ENCODE measurements at regions not wholly inside any gene's neighbourhood (a gene's known extent, or its start where the extent isn't known, plus 50 kb on each side); places are given as distances from the start of the nearest gene placed in this dataset.

- TF ChIP-seq RFX5 (IDR thresholded peaks at IDR 0.05; ENCODE audit: borderline replicate concordance, low read depth, low read length) (no peak), SRF (IDR thresholded peaks at IDR 0.05; ENCODE audit: low read depth, low read length) (no peak), CTCF (IDR thresholded peaks at IDR 0.05; ENCODE audit: control extremely low read depth in 1 of 3, insufficient read depth in 1 of 3, low read depth in 1 of 3, low read length in 3 of 3) (no peak), CBX8 (IDR thresholded peaks at IDR 0.05; ENCODE audit: borderline replicate concordance, low read depth, low read length) (no peak)
Measured at GRCh38 chr20:60877071-60877857, 374.8 kb upstream of the CDH4 start.

All from H1 (cell line).